MCF 10A (cell line): ENCODE measurements at regions not wholly inside any gene's neighbourhood (a gene's known extent, or its start where the extent isn't known, plus 50 kb on each side); places are given as distances from the start of the nearest gene placed in this dataset.

Experiments used
- BruUV-seq: library from RNA; stranded (reverse); fragments of 400-500 nt; replicated peaks from 2 replicates; lab custom pipeline; 2021; lab: Mats Ljungman, UMichigan
- CTCF ChIA-PET: fragments of 300-600 bp; sonication (Branson Sonifier 250); formaldehyde crosslinking; extraction: SDS; loops from one replicate; lab custom pipeline; 2021; ENCODE audit warnings: antibody characterized with exemption, inconsistent platforms; lab: Yijun Ruan, JAX
- POLR2A ChIA-PET: fragments of 300-600, 350-650 bp; sonication (Branson Sonifier 250); formaldehyde crosslinking; extraction: SDS; loops from one replicate; lab custom pipeline; 2020; ENCODE audit warnings: antibody characterized with exemption, inconsistent platforms; lab: Yijun Ruan, JAX
- DNase-seq: peaks from one replicate; pipeline ENCODE4 v3.0.0-alpha.2; 2018; ENCODE audit not compliant: unreplicated experiment
- H3K27ac Mint-ChIP-seq: one replicate; pipeline ENCODE4 v1.8.0; 2022; ENCODE audit warnings: mild to moderate bottlenecking, low read depth, mixed read lengths; ENCODE audit not compliant: unreplicated experiment
- H3K27me3 Mint-ChIP-seq: one replicate; pipeline ENCODE4 v1.8.0; 2022; ENCODE audit warnings: mixed read lengths; ENCODE audit not compliant: insufficient read depth, unreplicated experiment
- H3K36me3 Mint-ChIP-seq: one replicate; pipeline ENCODE4 v1.8.0; 2022; ENCODE audit warnings: mild to moderate bottlenecking, moderate library complexity, mixed read lengths; ENCODE audit not compliant: insufficient read depth, unreplicated experiment
- H3K4me1 Mint-ChIP-seq: one replicate; pipeline ENCODE4 v1.8.0; 2022; ENCODE audit warnings: mixed read lengths; ENCODE audit not compliant: insufficient read depth, unreplicated experiment
- H3K4me3 Mint-ChIP-seq: one replicate; pipeline ENCODE4 v1.8.0; 2022; ENCODE audit warnings: mild to moderate bottlenecking, moderate library complexity, mixed read lengths; ENCODE audit not compliant: unreplicated experiment
- H3K9me3 Mint-ChIP-seq: one replicate; pipeline ENCODE4 v1.8.0; 2022; ENCODE audit warnings: mixed read lengths; ENCODE audit not compliant: unreplicated experiment
- intact Hi-C: fragments of 100-400 bp; cut with micrococcal nuclease; formaldehyde crosslinking; loops from 2 replicates; pipeline ENCODE4 v1.14.1; 2022
- TF ChIP-seq, protein P1 (sequence below): fragments of 200-600 bp; IDR thresholded peaks from one replicate; pipeline ENCODE4 v1.8.0; 2022; ENCODE audit warnings: antibody characterized with exemption, mild to moderate bottlenecking; ENCODE audit not compliant: unreplicated experiment

DNA sequence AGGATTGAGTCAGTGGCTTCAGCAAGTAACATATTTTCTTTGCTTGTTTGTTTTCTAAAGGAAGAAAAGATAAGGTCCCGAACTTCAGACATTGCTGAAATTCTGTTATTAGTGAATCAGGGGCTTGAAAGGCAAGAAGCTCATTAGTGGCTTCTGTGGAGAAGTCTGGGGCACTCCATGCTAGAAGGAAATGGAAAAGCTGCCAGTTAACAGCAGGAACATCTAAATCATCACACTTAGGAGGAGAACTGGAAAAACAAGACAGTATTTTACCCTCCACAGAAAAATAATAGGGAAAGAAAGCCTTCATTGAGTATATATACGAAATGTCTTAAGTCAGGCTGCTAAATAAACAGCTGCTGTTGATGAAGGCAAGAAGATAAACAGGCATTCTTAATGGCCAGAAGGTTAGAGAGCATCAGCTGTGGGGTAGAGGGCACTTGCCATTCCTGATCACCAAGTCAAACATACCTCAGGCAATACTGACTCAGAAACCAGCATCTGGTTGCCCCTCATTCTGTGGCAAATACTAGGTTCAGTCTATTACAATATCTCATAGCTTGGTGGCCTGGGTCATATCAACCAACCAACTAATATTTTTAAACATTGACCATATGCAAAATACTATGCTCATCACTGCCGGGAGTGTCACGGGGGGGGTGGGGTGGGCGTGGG is 143.2 kb upstream of the TENT5A start:
- Mint-ChIP-seq H3K27me3 (no peaks in the 10 kb centered on the region), H3K4me1 (no peaks in the 10 kb centered on the region), H3K27ac (no peak overlapping the region), H3K36me3 (no peaks in the 10 kb centered on the region), H3K9me3 (no peaks in the 10 kb centered on the region), H3K4me3 (no peak overlapping the region)
- intact Hi-C loops, result no loop called here
- ChIA-PET CTCF (interaction anchor here (0.7 kb wide), 1 partner anchor 212 kb away, joined by 3 read pairs; no protein-coding TSS in a partner anchor), POLR2A (no interaction called here)
- TF ChIP-seq, protein P1, sequence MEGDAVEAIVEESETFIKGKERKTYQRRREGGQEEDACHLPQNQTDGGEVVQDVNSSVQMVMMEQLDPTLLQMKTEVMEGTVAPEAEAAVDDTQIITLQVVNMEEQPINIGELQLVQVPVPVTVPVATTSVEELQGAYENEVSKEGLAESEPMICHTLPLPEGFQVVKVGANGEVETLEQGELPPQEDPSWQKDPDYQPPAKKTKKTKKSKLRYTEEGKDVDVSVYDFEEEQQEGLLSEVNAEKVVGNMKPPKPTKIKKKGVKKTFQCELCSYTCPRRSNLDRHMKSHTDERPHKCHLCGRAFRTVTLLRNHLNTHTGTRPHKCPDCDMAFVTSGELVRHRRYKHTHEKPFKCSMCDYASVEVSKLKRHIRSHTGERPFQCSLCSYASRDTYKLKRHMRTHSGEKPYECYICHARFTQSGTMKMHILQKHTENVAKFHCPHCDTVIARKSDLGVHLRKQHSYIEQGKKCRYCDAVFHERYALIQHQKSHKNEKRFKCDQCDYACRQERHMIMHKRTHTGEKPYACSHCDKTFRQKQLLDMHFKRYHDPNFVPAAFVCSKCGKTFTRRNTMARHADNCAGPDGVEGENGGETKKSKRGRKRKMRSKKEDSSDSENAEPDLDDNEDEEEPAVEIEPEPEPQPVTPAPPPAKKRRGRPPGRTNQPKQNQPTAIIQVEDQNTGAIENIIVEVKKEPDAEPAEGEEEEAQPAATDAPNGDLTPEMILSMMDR, result no peak
- no TSS peak for BruUV-seq
- no peak for DNase-seq

DNA sequence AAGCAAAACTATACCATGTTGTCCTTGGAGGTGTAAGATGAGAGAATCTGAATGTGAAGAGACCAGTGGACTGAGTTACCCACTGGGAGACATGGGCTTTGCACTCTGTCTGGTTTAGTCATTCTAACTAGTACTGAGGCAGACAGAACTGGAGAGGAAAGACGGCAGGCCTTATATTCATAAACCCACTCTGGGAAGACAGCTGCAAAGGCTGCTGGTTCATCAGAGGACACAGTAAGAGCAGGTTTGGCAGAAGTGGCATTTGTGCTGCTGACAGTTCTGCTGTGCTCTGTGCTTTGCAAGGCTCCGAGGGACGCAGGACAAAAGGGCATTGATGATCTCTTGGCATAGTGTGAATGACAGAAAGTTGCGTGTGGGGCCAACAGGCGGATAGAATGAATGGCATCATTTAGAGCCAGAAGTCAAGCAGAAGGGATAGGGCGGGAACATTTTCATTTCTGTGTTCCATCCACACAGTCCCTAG is 142.3 kb upstream of the TENT5A start:
- ChIA-PET POLR2A (no interaction called here), CTCF (interaction anchor here (0.6 kb wide), 2 partner anchors 15 to 1647 kb away, joined by 3 read pairs; no protein-coding TSS in a partner anchor)
- H3K4me1 Mint-ChIP-seq, result no peaks in the 10 kb centered on the region
- no peak overlapping the region for H3K27ac Mint-ChIP-seq
- no peak for DNase-seq
- H3K4me3 Mint-ChIP-seq, result no peak overlapping the region
- H3K27me3 Mint-ChIP-seq, result no peaks in the 10 kb centered on the region
- TF ChIP-seq, protein P1, result no peak
- intact Hi-C loops, result no loop called here
- no peaks in the 10 kb centered on the region for H3K9me3 Mint-ChIP-seq
- no peaks in the 10 kb centered on the region for H3K36me3 Mint-ChIP-seq
- BruUV-seq, result no TSS peak

DNA sequence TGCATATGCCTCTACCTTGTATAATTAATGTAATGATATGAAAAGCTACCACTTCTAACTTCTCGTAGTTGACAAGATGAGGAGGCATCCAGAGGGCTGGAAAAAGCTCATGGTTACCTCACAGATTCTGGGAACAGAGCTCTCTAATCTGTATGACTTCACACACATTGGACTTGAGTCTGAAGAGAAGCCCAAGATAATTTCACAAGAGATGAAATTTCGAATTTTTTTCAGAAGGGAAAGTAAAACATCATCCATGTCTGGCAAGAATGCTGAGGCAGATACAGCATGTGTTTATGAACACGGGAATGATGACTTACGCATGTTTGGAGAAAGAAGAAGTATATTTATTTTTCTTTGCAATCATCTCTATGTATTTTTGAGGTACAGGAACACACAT is 141.8 kb upstream of the TENT5A start:
- BruUV-seq, result no TSS peak
- no peak for DNase-seq
- POLR2A ChIA-PET, result no interaction called here
- H3K9me3 Mint-ChIP-seq, result no peaks in the 10 kb centered on the region
- CTCF ChIA-PET, result interaction anchor here (0.6 kb wide), 2 partner anchors 15 to 1648 kb away, joined by 3 read pairs; no protein-coding TSS in a partner anchor
- TF ChIP-seq, protein P1, result no peak
- H3K36me3 Mint-ChIP-seq, result no peaks in the 10 kb centered on the region
- intact Hi-C loops, result no loop called here
- no peaks in the 10 kb centered on the region for H3K4me1 Mint-ChIP-seq
- H3K27ac Mint-ChIP-seq, result no peak overlapping the region
- no peaks in the 10 kb centered on the region for H3K27me3 Mint-ChIP-seq
- no peak overlapping the region for H3K4me3 Mint-ChIP-seq

DNA sequence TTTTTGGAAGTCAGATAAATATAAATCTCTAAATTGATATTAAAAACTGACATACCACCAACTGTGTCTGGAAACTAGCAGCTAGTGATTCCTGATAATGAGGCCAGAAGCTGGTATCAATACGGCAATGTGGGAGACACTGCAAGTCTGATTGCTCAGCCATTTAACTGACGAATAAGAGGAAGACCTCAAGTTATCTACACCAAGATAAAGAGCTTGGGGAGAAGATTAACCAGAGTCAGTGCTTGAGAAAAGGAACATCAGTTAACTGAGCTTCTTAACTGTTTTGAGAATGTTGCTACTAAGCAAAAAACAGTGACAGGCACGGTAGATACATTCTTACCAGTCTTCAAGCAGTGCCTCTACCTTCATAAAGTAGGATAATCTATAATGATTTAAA is 140.4 kb upstream of the TENT5A start:
- Mint-ChIP-seq H3K4me1 (no peaks in the 10 kb centered on the region), H3K36me3 (no peaks in the 10 kb centered on the region), H3K27me3 (no peaks in the 10 kb centered on the region), H3K9me3 (no peaks in the 10 kb centered on the region), H3K4me3 (no peak overlapping the region), H3K27ac (no peak overlapping the region)
- intact Hi-C loops, result no loop called here
- TF ChIP-seq, protein P1, result no peak
- DNase-seq, result no peak
- BruUV-seq, result no TSS peak
- CTCF ChIA-PET, result interaction anchor here (0.6 kb wide), 1 partner anchor 1391 kb away, joined by 3 read pairs; no protein-coding TSS in a partner anchor
- POLR2A ChIA-PET, result no interaction called here
